ENCODE measurements at regions not wholly inside any gene's neighbourhood (a gene's known extent, or its start where the extent isn't known, plus 50 kb on each side); places are given as distances from the start of the nearest gene placed in this dataset.

DNA sequence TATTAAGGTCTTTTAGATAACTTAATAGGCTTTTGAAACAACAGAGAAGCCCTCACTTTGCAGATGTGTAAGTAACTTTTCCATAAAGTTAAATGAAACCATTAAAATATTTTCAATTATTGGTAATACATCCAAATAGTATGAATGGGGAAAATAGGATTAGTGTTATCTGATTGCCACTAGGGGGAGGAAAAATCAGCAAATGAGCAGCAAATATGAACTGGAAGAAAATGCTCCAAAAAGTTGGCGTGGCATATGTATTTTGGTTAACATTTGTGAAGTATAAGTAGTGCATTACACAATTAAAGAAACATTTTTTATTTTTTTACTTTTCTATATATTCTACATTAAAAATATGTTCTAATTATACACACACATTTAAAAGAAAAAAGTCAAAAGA lies 259.8 kb upstream of the ANO5 start:
- no peaks in the 10 kb centered on the region for H3K4me1 Mint-ChIP-seq
- H3K27ac Mint-ChIP-seq, result no peak overlapping the region
- H3K36me3 Mint-ChIP-seq (ENCODE audit: low read depth), result no peaks in the 10 kb centered on the region
- no peaks in the 10 kb centered on the region for H3K27me3 Mint-ChIP-seq (ENCODE audit: low read depth)
- H3K4me3 Mint-ChIP-seq, result no peak overlapping the region
- TF ChIP-seq, protein P1, sequence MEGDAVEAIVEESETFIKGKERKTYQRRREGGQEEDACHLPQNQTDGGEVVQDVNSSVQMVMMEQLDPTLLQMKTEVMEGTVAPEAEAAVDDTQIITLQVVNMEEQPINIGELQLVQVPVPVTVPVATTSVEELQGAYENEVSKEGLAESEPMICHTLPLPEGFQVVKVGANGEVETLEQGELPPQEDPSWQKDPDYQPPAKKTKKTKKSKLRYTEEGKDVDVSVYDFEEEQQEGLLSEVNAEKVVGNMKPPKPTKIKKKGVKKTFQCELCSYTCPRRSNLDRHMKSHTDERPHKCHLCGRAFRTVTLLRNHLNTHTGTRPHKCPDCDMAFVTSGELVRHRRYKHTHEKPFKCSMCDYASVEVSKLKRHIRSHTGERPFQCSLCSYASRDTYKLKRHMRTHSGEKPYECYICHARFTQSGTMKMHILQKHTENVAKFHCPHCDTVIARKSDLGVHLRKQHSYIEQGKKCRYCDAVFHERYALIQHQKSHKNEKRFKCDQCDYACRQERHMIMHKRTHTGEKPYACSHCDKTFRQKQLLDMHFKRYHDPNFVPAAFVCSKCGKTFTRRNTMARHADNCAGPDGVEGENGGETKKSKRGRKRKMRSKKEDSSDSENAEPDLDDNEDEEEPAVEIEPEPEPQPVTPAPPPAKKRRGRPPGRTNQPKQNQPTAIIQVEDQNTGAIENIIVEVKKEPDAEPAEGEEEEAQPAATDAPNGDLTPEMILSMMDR (IDR thresholded peaks at IDR 0.05; ENCODE audit: unreplicated experiment in 3 of 3), result peak; percentile 41 to 51 (median 48)
- H3K9me3 Mint-ChIP-seq, result no peaks in the 10 kb centered on the region

DNA sequence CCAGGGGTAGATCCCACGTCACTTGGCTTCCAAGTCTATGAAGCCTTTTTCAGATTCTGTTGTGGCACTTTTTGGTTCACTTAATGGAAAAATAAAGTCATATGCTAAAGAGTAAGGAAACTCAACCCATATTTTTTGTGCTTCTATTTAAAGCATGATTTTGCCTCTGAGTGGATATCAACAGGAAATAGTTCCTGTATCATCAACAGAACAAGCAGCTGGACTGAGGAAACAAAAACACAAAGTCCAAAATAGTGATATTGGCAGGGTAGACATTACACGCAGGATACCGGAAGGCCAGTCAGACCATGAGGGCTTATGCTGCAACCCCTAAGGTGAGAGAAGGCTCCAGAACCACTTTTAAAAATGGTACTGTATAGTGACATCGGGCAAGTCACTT lies 248.3 kb upstream of the ANO5 start:
- no peak overlapping the region for H3K27ac Mint-ChIP-seq

DNA sequence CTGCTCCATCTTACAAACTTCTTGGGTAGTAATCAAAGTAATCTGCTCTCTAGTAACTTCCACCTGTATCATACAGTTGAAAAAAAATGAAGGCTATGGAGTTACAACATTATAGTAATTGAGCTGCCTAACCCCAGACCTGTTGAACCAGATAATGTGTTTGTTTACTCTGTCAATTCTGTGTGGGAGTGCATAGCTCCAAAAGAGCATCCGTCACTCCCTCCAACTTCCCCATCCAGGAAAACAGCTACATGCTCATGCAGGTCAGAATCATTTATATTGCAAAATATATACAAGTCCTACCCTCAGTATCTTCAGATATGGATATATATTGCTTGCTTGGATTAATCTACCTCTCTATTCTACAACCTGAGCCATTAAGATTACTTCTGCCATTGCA lies 244.0 kb upstream of the ANO5 start:
- TF ChIP-seq, protein P1 (IDR thresholded peaks at IDR 0.05; ENCODE audit: unreplicated experiment in 3 of 3), result no peak
- no peaks in the 10 kb centered on the region for H3K4me1 Mint-ChIP-seq
- H3K36me3 Mint-ChIP-seq (ENCODE audit: low read depth), result no peaks in the 10 kb centered on the region
- H3K27me3 Mint-ChIP-seq (ENCODE audit: low read depth), result no peaks in the 10 kb centered on the region
- H3K27ac Mint-ChIP-seq, result no peak overlapping the region
- no peak overlapping the region for H3K4me3 Mint-ChIP-seq
- H3K9me3 Mint-ChIP-seq, result peaks cover 4% of the 10 kb centered on the region

More for the DNA sequence above, 248.3 kb upstream of the ANO5 start:
- Mint-ChIP-seq H3K36me3 (ENCODE audit: low read depth) (no peaks in the 10 kb centered on the region), H3K27me3 (ENCODE audit: low read depth) (no peaks in the 10 kb centered on the region), H3K4me3 (no peak overlapping the region), H3K9me3 (no peaks in the 10 kb centered on the region), H3K4me1 (no peaks in the 10 kb centered on the region)
- TF ChIP-seq, protein P1 (IDR thresholded peaks at IDR 0.05; ENCODE audit: unreplicated experiment in 3 of 3), result no peak

DNA sequence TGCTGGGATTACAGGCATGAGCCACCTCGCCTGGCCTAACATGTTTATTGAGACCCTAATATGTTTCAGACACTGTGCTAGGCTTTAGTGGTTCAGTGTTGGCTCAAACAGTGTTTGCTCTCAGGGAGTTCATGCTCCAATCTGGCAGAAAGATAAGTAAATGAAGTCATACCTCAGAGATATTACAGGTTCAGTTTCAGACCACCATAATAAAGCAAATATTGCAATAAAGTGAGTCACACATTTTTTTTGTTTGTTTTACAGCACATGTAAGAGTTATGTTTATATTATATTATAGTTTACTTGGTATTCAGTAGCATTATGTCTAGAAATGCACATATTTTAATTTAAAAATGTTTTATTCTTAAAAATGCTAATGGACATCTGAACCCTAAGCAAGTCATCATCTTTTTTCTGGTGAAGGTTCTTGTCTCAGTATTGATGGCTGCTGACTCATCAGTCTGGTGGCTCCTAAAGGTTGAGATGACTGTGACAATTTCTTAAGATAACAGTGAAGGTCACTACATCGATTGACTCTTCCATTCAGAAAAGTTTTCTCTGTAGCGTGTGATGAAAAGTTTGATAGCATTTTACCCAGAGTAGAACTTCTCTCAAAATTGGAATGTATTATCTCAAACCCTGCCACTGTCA lies 243.0 kb upstream of the ANO5 start:
- Mint-ChIP-seq H3K9me3 (peaks cover 4% of the 10 kb centered on the region), H3K4me1 (no peaks in the 10 kb centered on the region), H3K4me3 (no peak overlapping the region), H3K36me3 (ENCODE audit: low read depth) (no peaks in the 10 kb centered on the region), H3K27me3 (ENCODE audit: low read depth) (no peaks in the 10 kb centered on the region), H3K27ac (no peak overlapping the region)
- TF ChIP-seq, protein P1 (IDR thresholded peaks at IDR 0.05; ENCODE audit: unreplicated experiment in 3 of 3), result no peak

DNA sequence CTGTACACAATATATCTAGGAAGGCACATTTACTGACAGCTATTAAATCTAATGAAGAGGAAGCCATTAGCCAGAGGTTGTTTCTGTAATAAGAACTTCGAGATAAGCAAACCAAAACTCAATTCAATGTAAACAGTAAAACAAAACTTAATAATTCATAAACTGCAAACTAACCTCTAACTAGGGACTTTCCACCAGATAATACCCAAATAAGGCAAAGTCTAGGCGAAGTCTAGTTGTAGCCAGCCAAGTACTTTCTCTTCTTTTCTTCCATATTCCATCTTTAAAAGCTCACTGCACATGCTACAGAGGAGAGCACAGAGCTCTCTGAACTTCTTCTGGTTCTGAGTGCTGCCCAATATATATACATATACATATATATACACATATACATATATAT lies 229.9 kb upstream of the ANO5 start:
- Mint-ChIP-seq H3K36me3 (ENCODE audit: low read depth) (no peaks in the 10 kb centered on the region), H3K27ac (no peak overlapping the region), H3K4me3 (no peak overlapping the region), H3K4me1 (no peaks in the 10 kb centered on the region), H3K27me3 (ENCODE audit: low read depth) (no peaks in the 10 kb centered on the region), H3K9me3 (no peaks in the 10 kb centered on the region)
- TF ChIP-seq, protein P1 (IDR thresholded peaks at IDR 0.05; ENCODE audit: unreplicated experiment in 3 of 3), result no peak

DNA sequence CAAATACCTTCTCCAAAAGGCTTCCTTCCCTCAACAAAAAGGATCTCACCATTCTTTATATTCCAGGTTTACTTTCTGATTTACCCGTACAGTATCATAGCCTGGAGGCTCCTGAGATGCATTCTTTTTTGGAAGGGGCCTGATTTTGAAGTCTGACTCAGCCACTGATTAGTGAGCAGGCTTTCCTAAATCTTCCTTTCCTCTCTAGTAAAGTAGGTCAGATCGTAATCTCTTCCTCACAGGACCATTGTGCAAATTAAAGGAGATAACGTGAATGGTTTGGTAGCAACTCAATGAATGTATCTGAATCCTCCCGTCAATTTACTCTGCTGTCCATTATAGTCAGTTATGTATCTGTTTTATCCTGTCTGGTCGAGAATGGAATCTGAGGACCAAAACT lies 227.7 kb upstream of the ANO5 start:
- H3K27me3 Mint-ChIP-seq (ENCODE audit: low read depth), result no peaks in the 10 kb centered on the region
- H3K27ac Mint-ChIP-seq, result no peak overlapping the region
- H3K9me3 Mint-ChIP-seq, result no peaks in the 10 kb centered on the region
- no peak overlapping the region for H3K4me3 Mint-ChIP-seq
- TF ChIP-seq, protein P1 (IDR thresholded peaks at IDR 0.05; ENCODE audit: unreplicated experiment in 3 of 3), result no peak
- H3K4me1 Mint-ChIP-seq, result no peaks in the 10 kb centered on the region
- no peaks in the 10 kb centered on the region for H3K36me3 Mint-ChIP-seq (ENCODE audit: low read depth)
